Stomach (tissue), 4 donors: ENCODE measurements at regions not wholly inside any gene's neighbourhood (a gene's known extent, or its start where the extent isn't known, plus 50 kb on each side); places are given as distances from the start of the nearest gene placed in this dataset.

Experiments
- POLR2A ChIP-seq, 4 donors: fragments of 450-650 bp; IDR thresholded peaks; one replicate each; pipeline ENCODE4 v1.6.1; 2016; ENCODE audit warnings: antibody characterized with exemption in 4 of 4, control low read depth in 2 of 4, mild to moderate bottlenecking in 1 of 4, moderate library complexity in 1 of 4
- TF ChIP-seq, protein P1 (sequence below), 7 experiments: fragments of 450-650 bp in 4 of 7; fragments of 200-600 bp in 3 of 7; sonication (generic) in 3 of 7; IDR thresholded peaks; one replicate each; pipeline ENCODE4 v1.5.1; 2016 to 2019; ENCODE audit warnings: antibody characterized with exemption in 7 of 7, control low read depth in 2 of 7, mild to moderate bottlenecking in 1 of 7

DNA sequence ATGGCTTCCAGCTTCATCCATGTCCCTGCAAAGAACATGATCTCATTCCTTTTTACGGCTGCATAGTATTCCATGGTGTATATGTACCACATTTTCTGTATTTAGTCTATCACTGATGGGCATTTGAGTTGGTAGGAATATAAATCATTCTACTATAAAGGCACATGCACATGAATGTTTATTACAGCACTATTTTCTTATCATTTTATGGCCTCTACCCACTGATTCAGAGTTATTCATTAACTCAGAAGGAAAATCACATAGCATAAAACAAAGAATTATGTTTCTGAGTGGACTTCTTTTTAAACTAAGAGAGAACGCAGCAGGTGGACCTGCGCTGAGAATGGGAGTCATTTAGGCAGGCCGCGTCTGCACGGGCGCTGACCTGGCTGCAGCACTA is 619.6 kb downstream of the FBXO15 start:
- TF ChIP-seq, protein P1, sequence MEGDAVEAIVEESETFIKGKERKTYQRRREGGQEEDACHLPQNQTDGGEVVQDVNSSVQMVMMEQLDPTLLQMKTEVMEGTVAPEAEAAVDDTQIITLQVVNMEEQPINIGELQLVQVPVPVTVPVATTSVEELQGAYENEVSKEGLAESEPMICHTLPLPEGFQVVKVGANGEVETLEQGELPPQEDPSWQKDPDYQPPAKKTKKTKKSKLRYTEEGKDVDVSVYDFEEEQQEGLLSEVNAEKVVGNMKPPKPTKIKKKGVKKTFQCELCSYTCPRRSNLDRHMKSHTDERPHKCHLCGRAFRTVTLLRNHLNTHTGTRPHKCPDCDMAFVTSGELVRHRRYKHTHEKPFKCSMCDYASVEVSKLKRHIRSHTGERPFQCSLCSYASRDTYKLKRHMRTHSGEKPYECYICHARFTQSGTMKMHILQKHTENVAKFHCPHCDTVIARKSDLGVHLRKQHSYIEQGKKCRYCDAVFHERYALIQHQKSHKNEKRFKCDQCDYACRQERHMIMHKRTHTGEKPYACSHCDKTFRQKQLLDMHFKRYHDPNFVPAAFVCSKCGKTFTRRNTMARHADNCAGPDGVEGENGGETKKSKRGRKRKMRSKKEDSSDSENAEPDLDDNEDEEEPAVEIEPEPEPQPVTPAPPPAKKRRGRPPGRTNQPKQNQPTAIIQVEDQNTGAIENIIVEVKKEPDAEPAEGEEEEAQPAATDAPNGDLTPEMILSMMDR (IDR thresholded peaks at IDR 0.05), result no peak
- TF ChIP-seq POLR2A (IDR thresholded peaks at IDR 0.05), result no peak
